ENCODE measurements at regions not wholly inside any gene's neighbourhood (a gene's known extent, or its start where the extent isn't known, plus 50 kb on each side); places are given as distances from the start of the nearest gene placed in this dataset.
"Not testable (repeated sequence)": the region's sequence is repeated elsewhere in the genome, so short reads cannot be mapped to it uniquely, and the experiment has no call there.

- no peak for TF ChIP-seq CTCF (IDR thresholded peaks at IDR 0.05; ENCODE audit: control insufficient read depth, insufficient read depth, low read depth, low read length, missing control alignments)
- H3K4me3 ChIP-seq (ENCODE audit: control insufficient read depth, low read depth, low read length) = no peak overlapping the region
- DNase-seq (ENCODE audit: low read depth) = no peak
Measured at GRCh38 chr1:148379697-148380096, 103.4 kb downstream of the PPIAL4G start.

- DNase-seq (ENCODE audit: low read depth) = no peak
- no peak for TF ChIP-seq CTCF (IDR thresholded peaks at IDR 0.05; ENCODE audit: control insufficient read depth, insufficient read depth, low read depth, low read length, missing control alignments)
- H3K4me3 ChIP-seq (ENCODE audit: control insufficient read depth, low read depth, low read length) = no peak overlapping the region
Measured at GRCh38 chr1:148379170-148379500, 104.0 kb downstream of the PPIAL4G start.

GRCh38 chr1:148377992-148378391 lies 105.1 kb downstream of the PPIAL4G start:
- H3K4me3 ChIP-seq (ENCODE audit: control insufficient read depth, low read depth, low read length); DNase-seq (ENCODE audit: low read depth): not testable (repeated sequence)

GRCh38 chr1:148377045-148377444 lies 106.1 kb downstream of the PPIAL4G start:
- not testable (repeated sequence) for DNase-seq (ENCODE audit: low read depth); H3K4me3 ChIP-seq (ENCODE audit: control insufficient read depth, low read depth, low read length)

- H3K4me3 ChIP-seq (ENCODE audit: control insufficient read depth, low read depth, low read length) = no peak overlapping the region
- DNase-seq (ENCODE audit: low read depth) = no peak
- TF ChIP-seq CTCF (IDR thresholded peaks at IDR 0.05; ENCODE audit: control insufficient read depth, insufficient read depth, low read depth, low read length, missing control alignments) = no peak
Measured at GRCh38 chr1:148374101-148374500, 109.0 kb downstream of the PPIAL4G start.

GRCh38 chr1:148373192-148373925 lies 109.7 kb downstream of the PPIAL4G start:
- H3K4me3 ChIP-seq (ENCODE audit: control insufficient read depth, low read depth, low read length) = no peak overlapping the region
- DNase-seq (ENCODE audit: low read depth) = no peak
- TF ChIP-seq CTCF (IDR thresholded peaks at IDR 0.05; ENCODE audit: control insufficient read depth, insufficient read depth, low read depth, low read length, missing control alignments) = no peak

GRCh38 chr1:148372731-148373130 lies 110.4 kb downstream of the PPIAL4G start:
- H3K4me3 ChIP-seq (ENCODE audit: control insufficient read depth, low read depth, low read length) = no peak overlapping the region
- TF ChIP-seq CTCF (IDR thresholded peaks at IDR 0.05; ENCODE audit: control insufficient read depth, insufficient read depth, low read depth, low read length, missing control alignments) = no peak
- DNase-seq (ENCODE audit: low read depth) = no peak

- not testable (repeated sequence) for H3K4me3 ChIP-seq (ENCODE audit: control insufficient read depth, low read depth, low read length); DNase-seq (ENCODE audit: low read depth)
Measured at GRCh38 chr1:148372051-148372726, 110.9 kb downstream of the PPIAL4G start.

Data from AG09309 (cell line).